ENCODE measurements at regions not wholly inside any gene's neighbourhood (a gene's known extent, or its start where the extent isn't known, plus 50 kb on each side); places are given as distances from the start of the nearest gene placed in this dataset.
"Not testable (repeated sequence)": the region's sequence is repeated elsewhere in the genome, so short reads cannot be mapped to it uniquely, and the experiment has no call there.

DNA sequence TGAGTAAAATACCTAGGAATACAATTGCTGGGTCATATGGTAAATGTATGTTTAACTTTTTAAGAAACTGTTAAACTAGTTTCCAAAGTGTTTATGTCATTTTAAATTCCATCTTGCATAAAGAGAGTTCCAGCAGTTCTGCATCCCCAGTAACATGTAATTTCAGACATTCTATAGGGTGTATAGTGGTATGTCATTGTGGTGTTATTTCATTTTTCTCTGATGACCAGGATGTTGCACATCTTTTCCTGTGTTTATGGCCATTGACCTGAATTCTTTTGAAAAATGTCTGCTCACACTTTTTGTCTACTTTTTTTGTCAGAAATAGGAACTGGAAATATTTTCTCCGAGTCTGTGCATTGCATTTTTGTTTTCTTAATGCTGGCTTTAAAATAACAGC lies 128.9 kb downstream of the TMEM200A start:
- no peak for DNase-seq (ENCODE audit: low read depth in 4 of 4, low spot score in 3 of 4)

DNA sequence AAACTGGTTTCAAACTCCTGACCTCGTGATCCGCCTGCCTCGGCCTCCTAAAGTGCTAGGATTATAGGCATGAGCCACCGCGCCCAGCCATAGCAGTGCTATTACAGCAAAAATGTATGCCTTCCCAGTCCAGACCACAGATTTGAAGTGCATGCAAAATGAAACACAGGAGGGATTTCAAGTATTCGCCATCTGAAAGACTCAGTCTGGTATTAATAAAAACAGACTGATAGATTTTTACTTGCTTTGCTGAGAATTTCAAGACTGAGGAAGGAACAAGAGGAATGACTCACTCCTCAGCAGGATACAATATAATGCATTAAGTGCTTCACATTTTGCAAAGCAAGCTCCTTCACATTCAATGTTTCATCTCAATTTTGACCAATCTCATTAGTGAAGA lies 134.9 kb downstream of the TMEM200A start:
- DNase-seq (ENCODE audit: low read depth in 4 of 4, low spot score in 3 of 4): no peak

DNA sequence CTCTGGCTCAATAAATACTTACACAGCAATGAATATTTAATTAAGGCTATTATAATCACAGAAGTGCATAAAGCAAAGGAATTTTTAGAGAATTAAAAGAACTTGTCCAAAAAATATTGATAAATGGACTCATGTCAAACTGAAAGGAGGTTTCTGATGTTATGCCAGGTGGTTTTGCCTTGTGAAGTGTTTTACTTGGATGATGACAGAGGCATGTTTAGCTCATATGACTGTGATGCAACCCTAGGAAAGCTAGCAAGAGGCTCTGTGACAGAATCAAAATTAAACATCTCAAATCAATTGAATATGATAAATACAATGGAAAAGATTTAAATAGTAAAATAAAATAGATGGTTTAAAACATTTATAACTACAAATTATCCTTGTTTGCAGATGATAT lies 137.3 kb downstream of the TMEM200A start:
- DNase-seq (ENCODE audit: low read depth in 4 of 4, low spot score in 3 of 4): no peak

DNA sequence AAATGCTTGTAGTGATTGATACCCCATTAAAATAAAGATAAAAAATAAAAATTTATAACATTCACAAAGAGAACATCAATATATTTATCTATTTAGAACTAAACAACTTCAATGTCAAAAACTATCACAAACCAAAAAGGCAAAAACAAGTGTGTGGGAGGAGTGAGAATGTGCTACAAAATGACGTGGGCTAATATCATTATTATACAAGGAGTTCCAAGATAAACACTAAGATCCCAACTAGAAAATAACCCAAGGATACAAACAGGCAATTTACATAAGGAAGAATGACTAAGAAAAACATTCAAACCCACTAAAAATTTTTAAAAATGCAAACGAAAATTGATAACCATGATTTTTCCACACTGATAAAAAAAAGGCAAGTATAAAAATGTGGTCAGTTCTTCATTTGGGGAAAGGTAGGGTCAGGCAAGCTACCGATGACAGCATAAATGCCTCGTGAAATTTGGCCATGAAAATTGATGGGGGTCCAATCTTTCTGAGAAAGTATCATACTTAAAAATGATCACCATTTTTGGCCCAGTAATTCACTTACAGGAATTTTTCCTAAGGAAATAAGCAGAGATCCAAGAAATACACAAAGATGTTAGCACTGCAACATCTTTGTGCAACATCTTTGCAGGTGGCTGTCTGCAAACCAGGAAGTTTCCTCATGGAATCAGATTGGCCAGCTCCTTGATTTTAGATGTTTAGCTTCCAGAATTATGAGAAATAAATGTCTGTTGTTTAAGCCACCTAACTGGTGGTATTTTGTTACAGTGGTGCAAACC lies 140.2 kb downstream of the TMEM200A start:
- no peak for DNase-seq (ENCODE audit: low read depth in 4 of 4, low spot score in 3 of 4)

DNA sequence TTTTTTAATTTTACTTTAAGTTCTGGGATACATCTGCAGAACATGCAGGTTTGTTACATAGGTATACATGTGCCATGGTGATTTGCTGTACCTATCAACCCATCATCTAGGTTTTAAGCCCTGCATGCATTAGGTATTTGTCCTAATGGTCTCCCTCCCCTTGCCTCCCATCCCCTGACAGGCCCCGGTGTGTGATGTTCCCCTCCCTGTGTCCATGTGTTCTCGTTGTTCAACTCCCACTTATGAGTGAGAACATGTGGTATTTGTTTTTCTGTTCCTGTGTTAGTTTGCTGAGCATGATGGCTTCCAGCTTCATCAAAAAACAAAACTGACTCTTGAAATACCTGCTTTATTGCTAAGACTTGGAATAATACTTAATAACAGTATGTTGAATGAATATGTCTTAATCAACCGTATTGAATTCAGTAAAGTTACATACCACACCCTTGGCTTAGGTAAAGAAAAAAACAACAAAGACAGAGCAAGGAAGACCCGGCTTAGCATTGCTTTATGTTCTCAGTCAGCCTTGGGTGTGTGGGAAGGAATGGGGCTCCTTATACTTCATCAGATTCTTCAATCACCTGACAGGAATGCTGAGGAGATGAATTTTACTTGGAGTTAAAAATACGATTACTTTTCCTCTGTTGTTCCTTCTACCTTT lies 141.3 kb downstream of the TMEM200A start:
- DNase-seq (ENCODE audit: low read depth in 4 of 4, low spot score in 3 of 4): not testable (repeated sequence)

DNA sequence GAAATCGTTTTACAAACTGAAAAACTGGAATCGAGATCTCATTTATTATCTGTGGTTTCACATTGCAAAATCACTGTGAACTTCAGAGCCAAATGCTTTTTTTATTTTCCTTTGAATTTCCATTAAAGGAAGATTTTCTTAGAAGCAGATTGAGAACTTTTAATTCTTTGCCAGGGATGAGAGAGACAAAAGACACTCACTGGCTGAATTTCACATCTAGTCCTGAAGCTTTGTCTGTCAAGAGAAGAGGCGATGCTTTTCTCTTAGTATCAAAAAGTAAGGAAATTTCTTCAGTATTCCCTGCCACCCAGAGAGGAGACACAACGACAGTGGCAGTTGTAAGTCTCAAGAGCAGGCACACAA lies 141.8 kb downstream of the TMEM200A start:
- DNase-seq (ENCODE audit: low read depth in 4 of 4, low spot score in 3 of 4): no peak

DNA sequence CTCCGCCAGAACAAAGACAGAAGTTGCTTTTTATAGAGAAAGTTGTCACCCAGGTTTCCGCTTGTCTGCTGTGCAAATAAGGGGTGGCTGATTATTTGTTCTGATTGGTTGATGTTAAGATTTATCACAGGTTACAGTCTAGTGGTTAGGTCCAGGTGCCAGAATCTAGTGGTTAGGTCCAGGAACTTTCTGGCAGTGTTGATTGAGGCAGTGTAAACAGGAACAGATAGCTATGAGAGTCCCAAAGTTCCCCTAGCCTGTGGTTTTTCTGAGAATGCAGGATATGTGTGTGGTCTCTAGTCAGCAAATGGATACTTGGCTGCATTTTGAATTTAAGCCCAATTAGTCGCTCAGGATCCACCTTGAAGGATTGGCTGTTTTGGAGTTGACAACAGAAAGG lies 148.0 kb downstream of the TMEM200A start:
- no peak for DNase-seq (ENCODE audit: low read depth in 4 of 4, low spot score in 3 of 4)

DNA sequence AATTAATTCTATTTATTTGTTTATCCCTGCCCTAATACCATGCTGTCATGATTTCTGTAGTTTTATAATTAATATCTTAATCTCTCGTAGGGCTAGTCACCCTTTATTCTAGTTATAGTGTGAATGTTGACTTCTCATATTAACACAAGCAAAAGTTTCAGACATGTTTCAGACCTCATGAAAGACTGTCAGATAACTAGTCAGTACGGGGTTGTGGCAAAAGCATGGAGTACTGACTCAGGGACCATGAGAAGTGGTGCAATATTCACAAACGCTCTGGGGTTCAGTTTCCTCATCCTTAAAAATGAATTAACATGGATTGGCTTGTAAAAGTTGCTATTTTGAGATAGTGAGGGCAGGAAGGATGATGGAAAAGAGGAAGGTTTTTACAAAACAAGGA lies 148.9 kb downstream of the TMEM200A start:
- no peak for DNase-seq (ENCODE audit: low read depth in 4 of 4, low spot score in 3 of 4)

DNA sequence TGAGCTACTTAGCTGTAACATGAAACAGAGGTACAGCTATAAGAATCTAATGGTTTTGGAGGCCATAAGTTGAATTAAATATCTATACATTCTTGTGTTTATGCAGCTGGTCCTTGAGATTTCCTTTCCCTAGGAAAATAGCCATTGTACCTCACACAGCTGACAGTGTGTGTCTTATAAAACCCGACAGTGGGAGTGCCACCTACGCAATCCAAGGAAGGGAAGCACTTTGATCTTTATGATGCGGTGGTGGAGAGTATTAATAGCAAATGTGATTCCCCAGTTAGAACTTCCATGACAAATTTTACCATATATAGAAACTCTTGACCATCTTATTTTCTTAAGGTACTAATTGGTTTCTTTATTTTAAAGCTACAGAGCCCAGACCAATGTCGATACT lies 149.5 kb downstream of the TMEM200A start:
- no peak for DNase-seq (ENCODE audit: low read depth in 4 of 4, low spot score in 3 of 4)

DNA sequence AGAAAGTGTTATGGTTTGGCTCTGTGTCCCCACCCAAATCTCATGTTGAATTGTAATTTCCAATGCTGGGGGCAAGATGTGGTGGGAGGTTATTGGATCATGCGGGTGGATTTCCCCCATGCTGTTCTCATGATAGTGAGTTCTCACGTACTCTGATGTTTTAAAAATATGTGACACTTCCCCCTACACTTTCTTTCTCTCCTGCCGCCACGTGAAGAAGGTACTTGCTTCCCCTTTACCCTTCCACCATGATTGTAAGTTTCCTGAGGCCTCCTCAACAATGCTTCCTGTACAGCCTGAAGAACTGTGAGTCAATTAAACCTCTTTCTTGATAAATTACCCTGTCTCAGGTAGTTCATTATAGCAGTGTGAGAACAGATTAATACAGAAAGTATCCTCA lies 150.8 kb downstream of the TMEM200A start:
- no peak for DNase-seq (ENCODE audit: low read depth in 4 of 4, low spot score in 3 of 4)

DNA sequence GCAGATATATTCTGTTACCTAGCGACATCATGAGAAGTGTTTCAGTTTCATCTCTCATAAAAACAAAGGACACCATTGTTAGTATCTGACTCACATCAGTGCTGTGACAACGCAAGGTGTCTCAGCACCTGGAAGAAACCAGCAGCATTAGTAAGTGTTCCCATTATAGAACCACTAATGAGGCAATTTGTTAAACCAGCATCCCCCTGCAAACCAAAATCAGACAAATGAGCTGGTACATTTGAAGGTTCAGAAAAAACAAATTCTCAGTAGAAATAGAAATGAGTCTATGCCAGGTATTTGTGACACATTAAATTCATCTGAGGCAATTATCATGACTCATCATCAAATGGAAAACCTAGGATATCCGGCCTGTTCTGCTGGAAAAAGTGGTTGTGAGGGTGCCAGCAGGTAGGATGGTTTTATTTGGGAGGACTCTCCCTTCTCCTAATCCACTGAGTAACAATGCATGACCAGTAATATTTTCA lies 151.7 kb downstream of the TMEM200A start:
- DNase-seq (ENCODE audit: low read depth in 4 of 4, low spot score in 3 of 4): no peak

DNA sequence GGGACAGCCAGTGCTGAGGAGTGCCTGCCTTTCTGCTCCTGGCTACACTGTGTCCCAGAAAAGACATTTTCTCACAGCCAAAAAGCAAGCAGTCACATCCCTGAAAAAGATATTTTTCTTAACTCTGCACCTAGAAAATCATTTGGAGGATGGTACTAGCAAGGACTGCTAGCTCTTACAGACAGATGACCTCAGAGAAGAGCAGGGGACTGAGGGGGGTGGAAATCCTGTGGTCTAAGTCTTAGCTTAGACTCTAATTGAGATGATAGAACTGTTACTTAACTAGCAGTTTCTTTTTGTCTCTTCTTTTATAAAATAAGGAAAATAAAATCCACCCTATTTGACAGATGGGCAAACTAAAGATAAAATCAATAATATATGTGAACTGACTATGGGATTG lies 152.8 kb downstream of the TMEM200A start:
- DNase-seq (ENCODE audit: low read depth in 4 of 4, low spot score in 3 of 4): no peak

DNA sequence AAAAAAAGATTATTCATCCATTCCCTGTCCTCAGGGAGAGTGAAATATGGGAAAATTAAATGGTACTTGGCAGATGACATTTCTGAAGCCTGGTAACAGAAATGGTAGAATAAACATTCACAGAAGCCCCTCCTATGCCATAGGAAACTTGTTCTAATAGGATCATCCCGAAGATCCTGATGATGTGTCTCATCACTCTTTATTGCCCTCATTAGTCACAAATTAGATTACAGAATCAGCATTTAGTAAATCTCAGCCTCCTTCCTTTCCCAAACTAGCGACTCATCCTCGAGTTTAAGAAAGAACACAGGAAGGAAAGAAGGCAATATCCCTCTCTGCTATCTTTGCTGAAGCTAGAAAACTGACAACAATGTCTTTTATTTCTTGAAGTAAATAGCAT lies 154.4 kb downstream of the TMEM200A start:
- no peak for DNase-seq (ENCODE audit: low read depth in 4 of 4, low spot score in 3 of 4)

DNA sequence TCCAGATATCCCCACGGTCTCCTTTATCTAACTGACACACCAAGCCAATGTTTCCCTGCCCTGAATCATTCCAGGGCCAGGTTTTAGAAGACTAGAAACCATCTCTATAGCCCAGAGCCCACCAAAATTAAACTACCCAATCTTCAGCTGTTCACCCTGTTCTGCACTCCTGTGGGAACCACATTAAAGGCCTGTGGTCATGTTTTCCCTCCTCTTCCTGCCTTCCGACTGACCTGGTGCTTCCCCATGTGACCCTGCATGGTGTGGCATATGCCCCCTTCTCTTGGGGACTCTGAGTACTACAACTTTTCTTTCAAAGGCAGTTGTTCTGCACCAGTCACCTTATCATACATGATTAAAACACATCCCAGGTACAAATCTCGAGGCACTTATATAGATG lies 155.0 kb downstream of the TMEM200A start:
- no peak for DNase-seq (ENCODE audit: low read depth in 4 of 4, low spot score in 3 of 4)

DNA sequence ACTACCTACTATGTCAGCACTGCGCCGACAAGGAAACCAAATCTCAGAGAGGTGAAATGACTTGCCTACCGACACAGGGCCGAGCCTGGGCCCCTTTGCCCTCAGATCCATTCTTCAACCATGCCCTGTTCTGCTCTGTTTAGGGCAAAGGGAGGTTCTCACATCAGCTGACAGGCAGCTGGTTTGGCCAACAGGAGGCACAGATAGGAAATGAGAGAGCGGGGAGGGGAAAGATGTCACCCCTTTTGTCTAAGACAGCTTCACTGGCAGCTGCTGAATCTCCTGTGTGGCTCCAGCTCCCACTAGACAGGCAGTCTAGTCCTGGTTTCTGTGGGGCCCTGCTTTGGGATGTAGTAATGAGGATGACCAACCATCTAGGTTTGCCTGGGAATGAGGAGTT lies 158.7 kb downstream of the TMEM200A start:
- no peak for DNase-seq (ENCODE audit: low read depth in 4 of 4, low spot score in 3 of 4)

DNA sequence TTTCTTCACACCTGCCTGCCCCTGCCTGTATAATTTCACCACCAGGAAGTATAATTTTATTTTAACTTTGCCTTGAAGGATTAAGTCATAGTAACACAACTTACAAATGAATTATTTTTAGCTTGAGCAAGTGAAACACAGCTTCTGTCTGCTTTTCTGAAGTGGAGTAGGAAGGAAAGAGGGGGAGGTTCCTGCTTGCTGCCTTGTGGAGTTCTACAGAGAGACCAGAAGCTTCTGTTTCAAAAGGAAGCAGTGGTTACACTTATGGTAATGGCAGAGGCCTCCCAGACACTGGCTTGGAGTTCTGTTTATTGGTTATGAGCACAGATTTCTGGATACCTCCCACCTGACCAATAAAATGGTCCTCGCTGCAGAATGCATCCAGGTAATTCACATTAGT lies 159.6 kb downstream of the TMEM200A start:
- peak in 1 of 4 donors; percentile 1 for DNase-seq (ENCODE audit: low read depth in 4 of 4, low spot score in 3 of 4)

DNA sequence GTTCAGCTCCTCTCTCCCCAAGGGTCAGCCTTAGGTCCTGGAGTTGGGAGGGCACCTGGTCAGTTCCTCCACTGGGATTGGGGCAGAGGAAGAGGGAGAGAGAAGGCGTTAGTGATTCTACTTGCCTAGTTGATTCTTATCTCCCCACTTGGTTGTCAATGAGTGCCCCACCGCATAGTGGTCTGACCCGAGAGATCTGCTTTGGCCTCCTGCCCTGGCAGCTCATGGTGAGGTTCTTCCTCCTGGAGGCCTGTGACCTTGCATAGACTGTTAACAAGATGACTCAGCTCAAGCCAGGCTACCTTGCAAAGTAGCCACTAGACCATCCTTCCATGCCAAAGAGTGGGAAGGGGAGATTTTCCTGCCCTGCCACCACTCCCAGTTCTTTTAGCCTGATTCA lies 160.6 kb downstream of the TMEM200A start:
- DNase-seq (ENCODE audit: low read depth in 4 of 4, low spot score in 3 of 4): no peak

DNA sequence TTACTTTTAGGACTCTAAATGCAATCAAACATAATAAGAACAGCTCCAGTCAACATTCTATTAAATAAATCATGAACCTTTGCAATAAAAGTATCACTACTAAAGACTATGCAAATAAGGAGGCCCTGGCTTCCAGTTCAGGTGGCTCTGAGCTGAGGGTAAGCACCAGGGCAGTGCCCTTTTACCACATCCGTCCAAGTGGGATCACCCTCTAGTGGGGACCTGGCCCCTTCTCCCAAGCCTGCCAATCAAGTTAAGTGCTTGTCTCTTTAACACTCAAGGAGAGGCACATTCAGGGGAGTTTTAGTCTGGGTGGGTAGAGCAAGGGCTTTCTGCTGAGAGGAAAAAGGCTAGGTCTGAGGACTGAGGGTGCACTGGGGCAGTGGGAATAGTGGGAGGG lies 161.4 kb downstream of the TMEM200A start:
- DNase-seq (ENCODE audit: low read depth in 4 of 4, low spot score in 3 of 4): no peak

DNA sequence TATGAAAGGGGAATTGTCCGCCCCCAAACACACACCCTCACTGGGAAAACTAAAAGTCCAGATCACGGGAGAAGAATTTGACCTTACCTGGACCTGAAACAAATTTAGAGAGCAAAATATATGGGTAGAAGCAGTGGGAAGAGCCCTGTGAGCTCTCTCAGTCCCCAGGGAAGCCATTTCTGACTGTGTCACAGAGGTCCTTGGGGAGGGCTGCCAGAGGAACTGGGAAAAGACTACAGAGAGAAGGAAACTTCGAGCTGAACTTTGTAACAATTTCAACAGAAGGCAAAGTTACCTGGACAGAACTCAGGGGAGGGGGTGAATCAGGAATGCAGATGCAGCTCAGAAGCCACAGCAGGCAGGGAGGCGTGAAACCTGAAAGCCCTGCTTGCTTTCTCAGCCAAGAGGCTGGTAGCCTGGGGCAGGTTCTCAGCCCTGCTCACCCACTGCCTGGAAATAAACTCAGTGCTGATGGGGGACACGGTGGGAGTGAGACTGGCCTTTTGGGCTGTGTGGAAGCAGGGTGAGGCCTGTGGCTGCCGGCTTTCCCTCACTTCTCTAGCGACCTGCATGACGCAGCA lies 163.8 kb downstream of the TMEM200A start:
- DNase-seq (ENCODE audit: low read depth in 4 of 4, low spot score in 3 of 4): no peak

DNA sequence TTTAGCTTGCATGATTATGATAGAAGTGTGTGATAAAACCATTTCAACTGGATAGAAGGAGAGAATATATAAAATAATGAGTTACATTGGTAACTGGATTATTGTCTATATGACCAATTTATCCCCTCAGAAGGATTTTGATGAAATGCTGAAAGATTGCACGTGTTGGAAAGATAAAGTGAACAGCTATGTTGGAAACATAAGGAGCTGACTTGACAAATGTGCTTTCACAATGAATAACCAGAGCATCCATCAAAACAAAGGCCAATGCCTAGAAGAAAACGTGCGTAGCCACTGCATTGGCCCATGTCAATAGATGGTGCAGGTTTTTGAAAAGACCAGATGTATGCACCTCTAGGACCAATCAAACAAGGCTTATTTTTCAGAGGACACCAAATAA lies 168.8 kb downstream of the TMEM200A start:
- no peak for DNase-seq (ENCODE audit: low read depth in 4 of 4, low spot score in 3 of 4)

DNA sequence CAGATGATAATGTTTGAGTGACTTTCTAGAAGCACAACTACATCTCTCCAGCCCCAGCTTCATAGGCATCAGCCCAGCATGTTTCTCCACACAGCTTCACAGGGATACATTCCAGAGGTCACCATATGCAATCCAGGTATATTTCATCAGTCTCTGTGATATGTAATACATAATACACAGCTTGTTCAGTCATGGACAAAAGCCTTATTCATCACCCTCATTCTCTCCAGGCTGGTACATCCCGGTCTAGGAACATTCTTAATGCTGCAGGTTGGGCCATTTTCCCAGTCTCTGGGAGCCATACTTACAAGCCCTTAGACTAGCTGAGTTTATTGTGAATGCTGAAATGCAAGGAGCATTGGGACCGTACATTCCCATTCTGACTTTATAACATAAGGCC lies 169.4 kb downstream of the TMEM200A start:
- DNase-seq (ENCODE audit: low read depth in 4 of 4, low spot score in 3 of 4): no peak

DNA sequence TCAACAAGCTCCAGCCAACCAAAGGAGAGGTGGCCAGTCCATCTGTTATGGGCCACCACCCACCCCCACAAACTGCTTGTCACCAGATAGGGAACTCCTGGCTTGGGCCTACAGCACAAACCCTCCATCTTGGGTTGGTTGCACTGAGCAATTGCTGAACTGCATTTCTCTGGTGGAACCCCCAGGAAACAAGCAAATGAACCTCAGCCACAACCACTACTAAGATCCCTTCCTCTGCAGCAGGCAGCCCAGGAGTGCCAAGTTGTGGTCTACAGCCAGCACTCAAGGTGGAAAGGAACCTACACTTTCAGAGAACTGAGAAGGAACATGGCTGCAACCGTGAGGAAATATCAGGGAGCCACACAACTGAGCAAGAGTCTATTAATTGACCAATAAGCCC lies 171.6 kb downstream of the TMEM200A start:
- DNase-seq (ENCODE audit: low read depth in 4 of 4, low spot score in 3 of 4): no peak
